Suprapubic skin (tissue), 4 donors: ENCODE measurements at regions not wholly inside any gene's neighbourhood (a gene's known extent, or its start where the extent isn't known, plus 50 kb on each side); places are given as distances from the start of the nearest gene placed in this dataset.

Source experiments
- EP300 ChIP-seq: sonication (generic); formaldehyde crosslinking; IDR thresholded peaks from one replicate; pipeline ENCODE4 v1.6.1; 2017; ENCODE audit warnings: antibody characterized with exemption
- POLR2A ChIP-seq, 2 donors: fragments of 450-650 bp; IDR thresholded peaks; one replicate each; pipeline ENCODE4 v1.6.1; 2017; ENCODE audit warnings: antibody characterized with exemption in 2 of 2, mild to moderate bottlenecking in 2 of 2, moderate library complexity in 2 of 2
- POLR2AphosphoS5 ChIP-seq, 3 donors: sonication (generic); formaldehyde crosslinking; IDR thresholded peaks; one replicate each; pipeline ENCODE4 v1.6.1; 2017; ENCODE audit warnings: antibody characterized with exemption in 3 of 3
- TF ChIP-seq, protein P1 (sequence below), 2 donors: fragments of 200-600 bp in 1 of 2; fragments of 450-650 bp in 1 of 2; sonication (generic) in 1 of 2; IDR thresholded peaks; one replicate each; pipeline ENCODE4 v1.5.1; 2016 to 2019; ENCODE audit warnings: antibody characterized with exemption in 2 of 2, mild to moderate bottlenecking in 1 of 2, moderate library complexity in 1 of 2

DNA sequence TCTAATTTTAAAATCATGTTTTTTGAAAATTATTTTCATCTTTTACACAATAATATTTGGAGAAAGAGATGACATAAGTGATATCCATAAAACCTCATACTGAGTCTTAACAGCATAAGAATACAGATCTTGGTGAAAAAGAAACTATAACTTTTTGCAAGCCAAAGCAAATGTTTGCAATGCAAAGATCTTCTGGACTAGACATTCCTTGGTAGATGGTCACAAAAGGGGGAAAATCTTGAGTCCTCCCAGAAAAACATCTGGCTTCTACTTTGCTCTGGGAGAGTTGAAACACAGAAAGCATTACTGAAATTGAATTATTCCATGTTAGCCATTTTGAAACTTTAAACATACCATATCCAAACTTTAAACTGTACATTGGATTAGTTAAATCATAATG lies 308.2 kb downstream of the ANXA1 start:
- TF ChIP-seq POLR2A (IDR thresholded peaks at IDR 0.05), result no peak
- TF ChIP-seq, protein P1, sequence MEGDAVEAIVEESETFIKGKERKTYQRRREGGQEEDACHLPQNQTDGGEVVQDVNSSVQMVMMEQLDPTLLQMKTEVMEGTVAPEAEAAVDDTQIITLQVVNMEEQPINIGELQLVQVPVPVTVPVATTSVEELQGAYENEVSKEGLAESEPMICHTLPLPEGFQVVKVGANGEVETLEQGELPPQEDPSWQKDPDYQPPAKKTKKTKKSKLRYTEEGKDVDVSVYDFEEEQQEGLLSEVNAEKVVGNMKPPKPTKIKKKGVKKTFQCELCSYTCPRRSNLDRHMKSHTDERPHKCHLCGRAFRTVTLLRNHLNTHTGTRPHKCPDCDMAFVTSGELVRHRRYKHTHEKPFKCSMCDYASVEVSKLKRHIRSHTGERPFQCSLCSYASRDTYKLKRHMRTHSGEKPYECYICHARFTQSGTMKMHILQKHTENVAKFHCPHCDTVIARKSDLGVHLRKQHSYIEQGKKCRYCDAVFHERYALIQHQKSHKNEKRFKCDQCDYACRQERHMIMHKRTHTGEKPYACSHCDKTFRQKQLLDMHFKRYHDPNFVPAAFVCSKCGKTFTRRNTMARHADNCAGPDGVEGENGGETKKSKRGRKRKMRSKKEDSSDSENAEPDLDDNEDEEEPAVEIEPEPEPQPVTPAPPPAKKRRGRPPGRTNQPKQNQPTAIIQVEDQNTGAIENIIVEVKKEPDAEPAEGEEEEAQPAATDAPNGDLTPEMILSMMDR (IDR thresholded peaks at IDR 0.05), result no peak
- TF ChIP-seq POLR2AphosphoS5 (IDR thresholded peaks at IDR 0.05), result no peak
- TF ChIP-seq EP300, result no peak
